ENCODE measurements at regions not wholly inside any gene's neighbourhood (a gene's known extent, or its start where the extent isn't known, plus 50 kb on each side); places are given as distances from the start of the nearest gene placed in this dataset.

- TF ChIP-seq POLR2A (IDR thresholded peaks at IDR 0.05; ENCODE audit: low read length): no peak
- no peak for TF ChIP-seq CTCF (IDR thresholded peaks at IDR 0.05)
- no peak for TF ChIP-seq MAX (IDR thresholded peaks at IDR 0.05)
- TF ChIP-seq NR3C1 (IDR thresholded peaks at IDR 0.05): no peak
- TF ChIP-seq RARB (CRISPR knock-in tag; IDR thresholded peaks at IDR 0.05): no peak
- TF ChIP-seq CBX2 (IDR thresholded peaks at IDR 0.05; ENCODE audit: borderline replicate concordance, low read depth): no peak
Measured at GRCh38 chr18:4578449-4578848, 123.3 kb upstream of the DLGAP1 start.

All from A549 (cell line).